WTC11 (cell line): ENCODE measurements at regions not wholly inside any gene's neighbourhood (a gene's known extent, or its start where the extent isn't known, plus 50 kb on each side); places are given as distances from the start of the nearest gene placed in this dataset.

Experiments
- ATAC-seq: fragments of 200-7000 bp; cut with Tn5 transposase; 2 replicates; pipeline ENCODE4 v1.10.0; 2021; ENCODE audit warnings: mild to moderate bottlenecking, moderate library complexity
- CTCF ChIA-PET: fragments of 300-600 bp; sonication (Branson Sonifier 250); formaldehyde crosslinking; loops from one replicate; lab custom pipeline; 2021; ENCODE audit warnings: antibody characterized with exemption; lab: Charles Lee
- POLR2A ChIA-PET: fragments of 350-600 bp; sonication (Branson Sonifier 250); formaldehyde crosslinking; loops from one replicate; lab custom pipeline; 2021; ENCODE audit warnings: antibody characterized with exemption; lab: Charles Lee
- DNase-seq: peaks from one replicate; pipeline ENCODE4 v3.0.0; 2021; ENCODE audit warnings: low spot score
- H3K27ac Mint-ChIP-seq: 2 replicates; pipeline ENCODE4 v1.8.0; 2021; ENCODE audit warnings: mixed read lengths
- H3K27me3 Mint-ChIP-seq: 2 replicates; pipeline ENCODE4 v1.8.0; 2021; ENCODE audit warnings: low read depth, mild to moderate bottlenecking, moderate library complexity, mixed read lengths
- H3K36me3 Mint-ChIP-seq: 2 replicates; pipeline ENCODE4 v1.8.0; 2021; ENCODE audit warnings: mixed read lengths
- H3K4me1 Mint-ChIP-seq: 2 replicates; pipeline ENCODE4 v1.8.0; 2022; ENCODE audit warnings: mixed read lengths
- H3K4me3 Mint-ChIP-seq: 2 replicates; pipeline ENCODE4 v1.8.0; 2021; ENCODE audit warnings: mild to moderate bottlenecking, moderate library complexity, mixed read lengths
- H3K9me3 Mint-ChIP-seq: 2 replicates; pipeline ENCODE4 v1.8.0; 2021; ENCODE audit warnings: mixed read lengths
- FOXK1 ChIP-seq: sonication (generic); formaldehyde crosslinking; IDR thresholded peaks from 2 replicates; pipeline ENCODE4 v1.8.0; 2022; ENCODE audit warnings: mild to moderate bottlenecking, moderate library complexity, missing genetic modification reagents
- GTF2I ChIP-seq: fragments of 250-450 bp; sonication (Bioruptor Pico); conservative IDR thresholded peaks from 2 replicates; pipeline ENCODE4 v1.4.0; 2021; ENCODE audit warnings: mild to moderate bottlenecking
- RELA ChIP-seq: sonication (generic); formaldehyde crosslinking; IDR thresholded peaks from 2 replicates; pipeline ENCODE4 v1.8.1; 2022; ENCODE audit warnings: missing genetic modification reagents, mild to moderate bottlenecking, borderline replicate concordance
- SMAD3 ChIP-seq: sonication (generic); formaldehyde crosslinking; IDR thresholded peaks from 2 replicates; pipeline ENCODE4 v1.8.0; 2022; ENCODE audit warnings: missing genetic modification reagents, mild to moderate bottlenecking, borderline replicate concordance
- SOX15 ChIP-seq: fragments of 250-450 bp; sonication (Bioruptor Pico); IDR thresholded peaks from 2 replicates; pipeline ENCODE4 v1.9.0; 2021; ENCODE audit warnings: mild to moderate bottlenecking
- SP1 ChIP-seq: sonication (generic); formaldehyde crosslinking; conservative IDR thresholded peaks from 2 replicates; pipeline ENCODE4 v1.8.1; 2022; ENCODE audit warnings: missing genetic modification reagents
- TP53 ChIP-seq: sonication (generic); formaldehyde crosslinking; IDR thresholded peaks from 2 replicates; pipeline ENCODE4 v1.8.1; 2023; ENCODE audit warnings: mild to moderate bottlenecking, missing genetic modification reagents
- ZNF219 ChIP-seq: sonication (generic); formaldehyde crosslinking; IDR thresholded peaks from 2 replicates; pipeline ENCODE4 v1.8.0; 2023; ENCODE audit warnings: missing genetic modification reagents, mild to moderate bottlenecking, borderline replicate concordance
- ZNF396 ChIP-seq: fragments of 250-450 bp; sonication (Bioruptor Pico); IDR thresholded peaks from 2 replicates; pipeline ENCODE4 v1.8.0; 2021; ENCODE audit warnings: mild to moderate bottlenecking, moderate library complexity, borderline replicate concordance
- ZNF423 ChIP-seq: fragments of 250-450 bp; sonication (Bioruptor Pico); IDR thresholded peaks from 2 replicates; pipeline ENCODE4 v2.1.2; 2022; ENCODE audit warnings: mild to moderate bottlenecking, moderate library complexity
- TF ChIP-seq, protein P1 (sequence below): fragments of 250-450 bp; sonication (Bioruptor Pico); IDR thresholded peaks from 2 replicates; pipeline ENCODE4 v1.9.0; 2021; ENCODE audit warnings: mild to moderate bottlenecking, borderline replicate concordance
- TF ChIP-seq, protein P2 (sequence below): sonication (generic); formaldehyde crosslinking; IDR thresholded peaks from 2 replicates; pipeline ENCODE4 v1.8.1; 2022; ENCODE audit warnings: low read depth, mild to moderate bottlenecking, moderate library complexity, missing genetic modification reagents, borderline replicate concordance
- TF ChIP-seq, protein P3 (sequence below): fragments of 250-450 bp; sonication (Bioruptor Pico); IDR thresholded peaks from 2 replicates; pipeline ENCODE4 v1.9.0; 2021; ENCODE audit warnings: mild to moderate bottlenecking
- TF ChIP-seq, protein P4 (sequence below): sonication (generic); formaldehyde crosslinking; IDR thresholded peaks from 2 replicates; pipeline ENCODE4 v1.8.1; 2022; ENCODE audit warnings: low read depth, missing genetic modification reagents, borderline replicate concordance
- TF ChIP-seq, protein P5 (sequence below): sonication (generic); formaldehyde crosslinking; IDR thresholded peaks from 2 replicates; pipeline ENCODE4 v1.8.0; 2022; ENCODE audit warnings: mild to moderate bottlenecking, missing genetic modification reagents
- TF ChIP-seq, protein P6 (sequence below): sonication (generic); formaldehyde crosslinking; IDR thresholded peaks from 2 replicates; pipeline ENCODE4 v1.8.0; 2023; ENCODE audit warnings: mild to moderate bottlenecking, missing genetic modification reagents
- TF ChIP-seq, protein P7 (sequence below): fragments of 250-450 bp; sonication (Bioruptor Pico); IDR thresholded peaks from 2 replicates; pipeline ENCODE4 v1.8.0; 2021; ENCODE audit warnings: mild to moderate bottlenecking

DNA sequence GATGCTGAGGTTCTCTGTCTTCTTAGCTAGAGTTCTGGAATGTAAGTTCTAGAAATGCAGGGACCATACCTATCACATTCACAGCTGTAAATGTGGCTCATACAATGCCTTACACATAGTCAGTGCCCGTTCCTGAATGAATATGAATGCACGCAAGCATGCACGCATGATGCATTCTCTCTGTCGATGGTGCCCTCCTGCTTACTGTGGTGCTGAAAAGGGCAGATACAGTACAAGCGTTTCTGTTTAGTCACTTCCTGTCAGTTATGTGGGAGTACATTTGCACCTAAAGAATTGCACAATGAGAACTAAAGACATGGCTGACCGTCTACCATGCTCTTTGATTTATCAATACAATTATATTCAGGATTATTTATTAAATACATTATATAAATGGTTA is 152.2 kb upstream of the SOX4 start (continued):
- TF ChIP-seq, protein P1, sequence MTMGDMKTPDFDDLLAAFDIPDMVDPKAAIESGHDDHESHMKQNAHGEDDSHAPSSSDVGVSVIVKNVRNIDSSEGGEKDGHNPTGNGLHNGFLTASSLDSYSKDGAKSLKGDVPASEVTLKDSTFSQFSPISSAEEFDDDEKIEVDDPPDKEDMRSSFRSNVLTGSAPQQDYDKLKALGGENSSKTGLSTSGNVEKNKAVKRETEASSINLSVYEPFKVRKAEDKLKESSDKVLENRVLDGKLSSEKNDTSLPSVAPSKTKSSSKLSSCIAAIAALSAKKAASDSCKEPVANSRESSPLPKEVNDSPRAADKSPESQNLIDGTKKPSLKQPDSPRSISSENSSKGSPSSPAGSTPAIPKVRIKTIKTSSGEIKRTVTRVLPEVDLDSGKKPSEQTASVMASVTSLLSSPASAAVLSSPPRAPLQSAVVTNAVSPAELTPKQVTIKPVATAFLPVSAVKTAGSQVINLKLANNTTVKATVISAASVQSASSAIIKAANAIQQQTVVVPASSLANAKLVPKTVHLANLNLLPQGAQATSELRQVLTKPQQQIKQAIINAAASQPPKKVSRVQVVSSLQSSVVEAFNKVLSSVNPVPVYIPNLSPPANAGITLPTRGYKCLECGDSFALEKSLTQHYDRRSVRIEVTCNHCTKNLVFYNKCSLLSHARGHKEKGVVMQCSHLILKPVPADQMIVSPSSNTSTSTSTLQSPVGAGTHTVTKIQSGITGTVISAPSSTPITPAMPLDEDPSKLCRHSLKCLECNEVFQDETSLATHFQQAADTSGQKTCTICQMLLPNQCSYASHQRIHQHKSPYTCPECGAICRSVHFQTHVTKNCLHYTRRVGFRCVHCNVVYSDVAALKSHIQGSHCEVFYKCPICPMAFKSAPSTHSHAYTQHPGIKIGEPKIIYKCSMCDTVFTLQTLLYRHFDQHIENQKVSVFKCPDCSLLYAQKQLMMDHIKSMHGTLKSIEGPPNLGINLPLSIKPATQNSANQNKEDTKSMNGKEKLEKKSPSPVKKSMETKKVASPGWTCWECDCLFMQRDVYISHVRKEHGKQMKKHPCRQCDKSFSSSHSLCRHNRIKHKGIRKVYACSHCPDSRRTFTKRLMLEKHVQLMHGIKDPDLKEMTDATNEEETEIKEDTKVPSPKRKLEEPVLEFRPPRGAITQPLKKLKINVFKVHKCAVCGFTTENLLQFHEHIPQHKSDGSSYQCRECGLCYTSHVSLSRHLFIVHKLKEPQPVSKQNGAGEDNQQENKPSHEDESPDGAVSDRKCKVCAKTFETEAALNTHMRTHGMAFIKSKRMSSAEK (CRISPR knock-in tag) = no peak
- TF ChIP-seq, protein P2, sequence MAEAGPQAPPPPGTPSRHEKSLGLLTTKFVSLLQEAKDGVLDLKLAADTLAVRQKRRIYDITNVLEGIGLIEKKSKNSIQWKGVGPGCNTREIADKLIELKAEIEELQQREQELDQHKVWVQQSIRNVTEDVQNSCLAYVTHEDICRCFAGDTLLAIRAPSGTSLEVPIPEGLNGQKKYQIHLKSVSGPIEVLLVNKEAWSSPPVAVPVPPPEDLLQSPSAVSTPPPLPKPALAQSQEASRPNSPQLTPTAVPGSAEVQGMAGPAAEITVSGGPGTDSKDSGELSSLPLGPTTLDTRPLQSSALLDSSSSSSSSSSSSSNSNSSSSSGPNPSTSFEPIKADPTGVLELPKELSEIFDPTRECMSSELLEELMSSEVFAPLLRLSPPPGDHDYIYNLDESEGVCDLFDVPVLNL (CRISPR knock-in tag) = no peak
- TF ChIP-seq RELA (CRISPR knock-in tag) (no peak), ZNF396 (CRISPR knock-in tag) (no peak), TP53 (CRISPR knock-in tag) (no peak)

DNA sequence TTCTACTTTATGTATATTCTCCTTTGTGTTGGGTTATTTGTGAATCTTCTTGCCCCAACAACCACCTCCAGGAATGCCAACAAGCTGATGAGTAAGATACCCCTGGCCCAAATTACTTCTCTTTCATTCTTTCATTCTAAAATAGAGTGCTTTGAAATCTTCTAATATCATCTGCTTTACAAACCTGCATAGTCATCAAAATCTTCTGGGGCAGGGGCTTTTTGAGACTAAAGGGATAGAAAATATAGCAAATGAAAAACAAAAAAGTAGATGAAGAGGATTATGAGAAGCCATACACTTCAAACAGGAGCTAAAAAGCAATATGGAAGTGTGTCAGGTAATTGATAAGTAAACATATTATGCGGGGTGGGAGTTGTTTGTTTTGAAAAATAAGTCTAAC is 150.7 kb upstream of the SOX4 start:
- TF ChIP-seq TP53 (CRISPR knock-in tag) = no peak
- TF ChIP-seq ZNF423 (CRISPR knock-in tag) = no peak
- TF ChIP-seq GTF2I (CRISPR knock-in tag) = no peak
- no peak for TF ChIP-seq SMAD3 (CRISPR knock-in tag)
- TF ChIP-seq FOXK1 (CRISPR knock-in tag) = no peak
- no peak for TF ChIP-seq ZNF219 (CRISPR knock-in tag)
- TF ChIP-seq, protein P3, sequence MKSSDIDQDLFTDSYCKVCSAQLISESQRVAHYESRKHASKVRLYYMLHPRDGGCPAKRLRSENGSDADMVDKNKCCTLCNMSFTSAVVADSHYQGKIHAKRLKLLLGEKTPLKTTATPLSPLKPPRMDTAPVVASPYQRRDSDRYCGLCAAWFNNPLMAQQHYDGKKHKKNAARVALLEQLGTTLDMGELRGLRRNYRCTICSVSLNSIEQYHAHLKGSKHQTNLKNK (CRISPR knock-in tag) = no peak
- no peak for TF ChIP-seq SOX15
- TF ChIP-seq, protein P2 (CRISPR knock-in tag) = no peak
- TF ChIP-seq, protein P4, sequence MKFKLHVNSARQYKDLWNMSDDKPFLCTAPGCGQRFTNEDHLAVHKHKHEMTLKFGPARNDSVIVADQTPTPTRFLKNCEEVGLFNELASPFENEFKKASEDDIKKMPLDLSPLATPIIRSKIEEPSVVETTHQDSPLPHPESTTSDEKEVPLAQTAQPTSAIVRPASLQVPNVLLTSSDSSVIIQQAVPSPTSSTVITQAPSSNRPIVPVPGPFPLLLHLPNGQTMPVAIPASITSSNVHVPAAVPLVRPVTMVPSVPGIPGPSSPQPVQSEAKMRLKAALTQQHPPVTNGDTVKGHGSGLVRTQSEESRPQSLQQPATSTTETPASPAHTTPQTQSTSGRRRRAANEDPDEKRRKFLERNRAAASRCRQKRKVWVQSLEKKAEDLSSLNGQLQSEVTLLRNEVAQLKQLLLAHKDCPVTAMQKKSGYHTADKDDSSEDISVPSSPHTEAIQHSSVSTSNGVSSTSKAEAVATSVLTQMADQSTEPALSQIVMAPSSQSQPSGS = no peak
- TF ChIP-seq, protein P5, sequence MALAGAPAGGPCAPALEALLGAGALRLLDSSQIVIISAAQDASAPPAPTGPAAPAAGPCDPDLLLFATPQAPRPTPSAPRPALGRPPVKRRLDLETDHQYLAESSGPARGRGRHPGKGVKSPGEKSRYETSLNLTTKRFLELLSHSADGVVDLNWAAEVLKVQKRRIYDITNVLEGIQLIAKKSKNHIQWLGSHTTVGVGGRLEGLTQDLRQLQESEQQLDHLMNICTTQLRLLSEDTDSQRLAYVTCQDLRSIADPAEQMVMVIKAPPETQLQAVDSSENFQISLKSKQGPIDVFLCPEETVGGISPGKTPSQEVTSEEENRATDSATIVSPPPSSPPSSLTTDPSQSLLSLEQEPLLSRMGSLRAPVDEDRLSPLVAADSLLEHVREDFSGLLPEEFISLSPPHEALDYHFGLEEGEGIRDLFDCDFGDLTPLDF (CRISPR knock-in tag) = no peak
- TF ChIP-seq, protein P6, sequence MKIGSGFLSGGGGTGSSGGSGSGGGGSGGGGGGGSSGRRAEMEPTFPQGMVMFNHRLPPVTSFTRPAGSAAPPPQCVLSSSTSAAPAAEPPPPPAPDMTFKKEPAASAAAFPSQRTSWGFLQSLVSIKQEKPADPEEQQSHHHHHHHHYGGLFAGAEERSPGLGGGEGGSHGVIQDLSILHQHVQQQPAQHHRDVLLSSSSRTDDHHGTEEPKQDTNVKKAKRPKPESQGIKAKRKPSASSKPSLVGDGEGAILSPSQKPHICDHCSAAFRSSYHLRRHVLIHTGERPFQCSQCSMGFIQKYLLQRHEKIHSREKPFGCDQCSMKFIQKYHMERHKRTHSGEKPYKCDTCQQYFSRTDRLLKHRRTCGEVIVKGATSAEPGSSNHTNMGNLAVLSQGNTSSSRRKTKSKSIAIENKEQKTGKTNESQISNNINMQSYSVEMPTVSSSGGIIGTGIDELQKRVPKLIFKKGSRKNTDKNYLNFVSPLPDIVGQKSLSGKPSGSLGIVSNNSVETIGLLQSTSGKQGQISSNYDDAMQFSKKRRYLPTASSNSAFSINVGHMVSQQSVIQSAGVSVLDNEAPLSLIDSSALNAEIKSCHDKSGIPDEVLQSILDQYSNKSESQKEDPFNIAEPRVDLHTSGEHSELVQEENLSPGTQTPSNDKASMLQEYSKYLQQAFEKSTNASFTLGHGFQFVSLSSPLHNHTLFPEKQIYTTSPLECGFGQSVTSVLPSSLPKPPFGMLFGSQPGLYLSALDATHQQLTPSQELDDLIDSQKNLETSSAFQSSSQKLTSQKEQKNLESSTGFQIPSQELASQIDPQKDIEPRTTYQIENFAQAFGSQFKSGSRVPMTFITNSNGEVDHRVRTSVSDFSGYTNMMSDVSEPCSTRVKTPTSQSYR = no peak
- TF ChIP-seq ZNF396 (CRISPR knock-in tag) = no peak
- TF ChIP-seq RELA (CRISPR knock-in tag) = no peak
- no peak for TF ChIP-seq SP1 (CRISPR knock-in tag)
- TF ChIP-seq, protein P7, sequence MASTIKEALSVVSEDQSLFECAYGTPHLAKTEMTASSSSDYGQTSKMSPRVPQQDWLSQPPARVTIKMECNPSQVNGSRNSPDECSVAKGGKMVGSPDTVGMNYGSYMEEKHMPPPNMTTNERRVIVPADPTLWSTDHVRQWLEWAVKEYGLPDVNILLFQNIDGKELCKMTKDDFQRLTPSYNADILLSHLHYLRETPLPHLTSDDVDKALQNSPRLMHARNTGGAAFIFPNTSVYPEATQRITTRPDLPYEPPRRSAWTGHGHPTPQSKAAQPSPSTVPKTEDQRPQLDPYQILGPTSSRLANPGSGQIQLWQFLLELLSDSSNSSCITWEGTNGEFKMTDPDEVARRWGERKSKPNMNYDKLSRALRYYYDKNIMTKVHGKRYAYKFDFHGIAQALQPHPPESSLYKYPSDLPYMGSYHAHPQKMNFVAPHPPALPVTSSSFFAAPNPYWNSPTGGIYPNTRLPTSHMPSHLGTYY (CRISPR knock-in tag) = no peak
- ATAC-seq (no peak), DNase-seq (no peak)
- no peak overlapping the region for H3K27ac Mint-ChIP-seq
- peaks cover 8% of the 10 kb centered on the region for H3K9me3 Mint-ChIP-seq
- no peaks in the 10 kb centered on the region for H3K27me3 Mint-ChIP-seq
- no peak overlapping the region for H3K4me3 Mint-ChIP-seq
- no peaks in the 10 kb centered on the region for H3K36me3 Mint-ChIP-seq
- ChIA-PET CTCF (no interaction called here), POLR2A (no interaction called here)
- H3K4me1 Mint-ChIP-seq = peaks cover 13% of the 10 kb centered on the region
